GM23338 (cell line): ENCODE measurements at regions not wholly inside any gene's neighbourhood (a gene's known extent, or its start where the extent isn't known, plus 50 kb on each side); places are given as distances from the start of the nearest gene placed in this dataset.

Experiments
- ATAC-seq: fragments of 200-7000 bp; cut with Tn5 transposase; 3 replicates; pipeline ENCODE4 v1.9.1; 2020
- DNase-seq: peaks from one replicate; pipeline ENCODE4 v3.0.0-alpha.2; 2015; ENCODE audit warnings: low spot score
- H2AFZ ChIP-seq: fragments of 200-600 bp; sonication (generic); 2 replicates; pipeline ENCODE4 v1.8.0; 2016; ENCODE audit warnings: antibody characterized with exemption, mild to moderate bottlenecking, moderate library complexity
- H3F3A ChIP-seq: fragments of 200-600 bp; sonication (generic); replicated peaks from 2 replicates; pipeline ENCODE4 v1.8.0; 2017; ENCODE audit warnings: antibody characterized with exemption, mixed run types, low read depth
- H3K27ac ChIP-seq: fragments of 200-600 bp; sonication (generic); 2 replicates; pipeline ENCODE4 v1.6.1; 2016; ENCODE audit warnings: low read depth
- H3K27me3 ChIP-seq: fragments of 200-600 bp; sonication (generic); 2 replicates; pipeline ENCODE4 v1.8.0; 2016; ENCODE audit warnings: mild to moderate bottlenecking, mixed run types, moderate library complexity; ENCODE audit not compliant: insufficient read depth
- H3K36me3 ChIP-seq: fragments of 200-600 bp; sonication (generic); 2 replicates; pipeline ENCODE4 v1.8.0; 2016; ENCODE audit warnings: mild to moderate bottlenecking; ENCODE audit not compliant: insufficient read depth
- H3K4me1 ChIP-seq: fragments of 200-600 bp; sonication (generic); 2 replicates; pipeline ENCODE4 v1.8.0; 2016; ENCODE audit warnings: mild to moderate bottlenecking, moderate library complexity; ENCODE audit not compliant: insufficient read depth
- H3K4me2 ChIP-seq: fragments of 200-600 bp; sonication (generic); 2 replicates; pipeline ENCODE4 v1.7.1; 2017; ENCODE audit warnings: mixed run types
- H3K4me3 ChIP-seq: fragments of 200-600 bp; sonication (generic); 2 replicates; pipeline ENCODE4 v1.6.1; 2016; ENCODE audit warnings: mixed run types
- H3K79me2 ChIP-seq: fragments of 200-600 bp; sonication (generic); replicated peaks from 2 replicates; pipeline ENCODE4 v1.8.0; 2017; ENCODE audit warnings: mild to moderate bottlenecking; ENCODE audit not compliant: insufficient read depth
- H3K9me2 ChIP-seq: fragments of 200-600 bp; sonication (generic); 2 replicates; pipeline ENCODE4 v1.8.0; 2017; ENCODE audit not compliant: insufficient read depth
- H4K20me1 ChIP-seq: fragments of 200-600 bp; sonication (generic); replicated peaks from 2 replicates; pipeline ENCODE4 v1.8.0; 2017; ENCODE audit warnings: mild to moderate bottlenecking; ENCODE audit not compliant: insufficient read depth
- H3K27ac Mint-ChIP-seq: 2 replicates; pipeline ENCODE4 v1.8.0; 2020; ENCODE audit warnings: inconsistent platforms, mild to moderate bottlenecking, moderate library complexity, mixed read lengths
- H3K27me3 Mint-ChIP-seq: 3 replicates; pipeline ENCODE4 v1.8.0; 2022; ENCODE audit warnings: low read depth, mild to moderate bottlenecking, moderate library complexity, mixed read lengths, inconsistent platforms; ENCODE audit not compliant: insufficient read depth, poor library complexity
- H3K36me3 Mint-ChIP-seq: 3 replicates; pipeline ENCODE4 v1.8.0; 2021; ENCODE audit warnings: low read depth, mild to moderate bottlenecking, inconsistent platforms, moderate library complexity, mixed read lengths
- H3K4me1 Mint-ChIP-seq: 3 replicates; pipeline ENCODE4 v1.8.0; 2020; ENCODE audit warnings: mild to moderate bottlenecking, inconsistent platforms, mixed read lengths
- H3K4me3 Mint-ChIP-seq: 3 replicates; pipeline ENCODE4 v1.8.0; 2021; ENCODE audit warnings: moderate library complexity, mild to moderate bottlenecking, inconsistent platforms, mixed read lengths
- H3K9me3 Mint-ChIP-seq: 3 replicates; pipeline ENCODE4 v1.8.0; 2020; ENCODE audit warnings: moderate library complexity, mild to moderate bottlenecking, inconsistent platforms, mixed read lengths
- CTCF ChIP-seq, 2 experiments: fragments of 200-600 bp in 1 of 2; sonication (generic) in 1 of 2; conservative IDR thresholded peaks; 2 replicates each; pipeline versions ENCODE4 v1.5.1 to v1.6.1; 2016 to 2017; ENCODE audit warnings: antibody characterized with exemption in 2 of 2, low read depth in 2 of 2, mild to moderate bottlenecking in 2 of 2, moderate library complexity in 1 of 2
- EZH2 ChIP-seq: fragments of 200-600 bp; sonication (generic); IDR thresholded peaks from one replicate; pipeline ENCODE4 v1.8.0; 2017; ENCODE audit warnings: antibody characterized with exemption, mild to moderate bottlenecking, low read depth; ENCODE audit not compliant: unreplicated experiment
- EZH2phosphoT487 ChIP-seq: fragments of 200-600 bp; sonication (generic); IDR thresholded peaks from one replicate; pipeline ENCODE4 v1.8.1; 2018; ENCODE audit warnings: antibody characterized with exemption; ENCODE audit not compliant: unreplicated experiment
- POLR2AphosphoS5 ChIP-seq: IDR thresholded peaks from 2 replicates; pipeline ENCODE4 v1.6.1; 2016; ENCODE audit warnings: antibody characterized with exemption, low read depth
- REST ChIP-seq: IDR thresholded peaks from one replicate; pipeline ENCODE4 v1.6.1; 2018; ENCODE audit warnings: antibody characterized with exemption; ENCODE audit not compliant: unreplicated experiment
- ZNF114 ChIP-seq: fragments of 250-450 bp; sonication (Bioruptor Pico); IDR thresholded peaks from 2 replicates; pipeline ENCODE4 v1.5.0; 2020; ENCODE audit warnings: mild to moderate bottlenecking, moderate library complexity
- TF ChIP-seq, protein P1 (sequence below): IDR thresholded peaks from 2 replicates; pipeline ENCODE4 v1.6.1; 2016; ENCODE audit warnings: antibody characterized with exemption
- TF ChIP-seq, protein P2 (sequence below): fragments of 250-450 bp; sonication (Bioruptor Pico); IDR thresholded peaks from 2 replicates; pipeline ENCODE4 v1.5.0; 2020; ENCODE audit warnings: mild to moderate bottlenecking, moderate library complexity

DNA sequence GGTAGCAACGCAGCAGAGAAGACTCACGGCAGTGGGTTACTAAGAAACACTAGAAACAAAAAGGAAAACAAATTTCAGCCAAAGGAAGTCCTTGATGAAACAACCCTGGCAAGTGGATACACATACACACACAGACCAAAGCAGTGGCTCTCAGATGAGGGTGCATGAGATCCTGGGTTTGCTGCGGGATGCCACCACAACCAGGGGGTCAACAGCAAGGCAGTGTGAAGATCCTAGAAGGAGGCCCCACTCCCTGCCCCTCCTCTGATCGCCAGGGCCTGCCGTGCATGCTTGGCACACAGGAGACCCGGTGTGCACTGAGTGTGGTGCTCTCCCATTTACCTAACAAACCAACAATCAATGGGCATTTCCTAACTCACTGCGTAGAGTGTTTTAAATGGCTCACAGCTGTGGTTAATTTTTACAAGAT is 252.3 kb upstream of the KLF14 start:
- H3K27me3 Mint-ChIP-seq, result no peaks in the 10 kb centered on the region
- Histone ChIP-seq H3F3A (no peaks in the 10 kb centered on the region; the same call in 1 of the 2 replicates), H3K4me3 (no peak overlapping the region), H3K27me3 (no peaks in the 10 kb centered on the region), H3K4me1 (no peaks in the 10 kb centered on the region), H3K4me2 (no peak overlapping the region), H3K9me2 (no peaks in the 10 kb centered on the region), H3K79me2 (peaks cover 6% of the 10 kb centered on the region), H3K36me3 (no peaks in the 10 kb centered on the region; the same call in none of the 2 replicates), H4K20me1 (peaks cover 7% of the 10 kb centered on the region), H3K27ac (no peak overlapping the region), H2AFZ (no peak overlapping the region)
- ATAC-seq, result no peak
- H3K4me3 Mint-ChIP-seq, result no peak overlapping the region
- H3K27ac Mint-ChIP-seq, result no peak overlapping the region
- no peak for DNase-seq
- TF ChIP-seq ZNF114 (CRISPR knock-in tag), result no peak
- no peak for TF ChIP-seq EZH2phosphoT487
- no peak for TF ChIP-seq CTCF (conservative IDR thresholded peaks at IDR 0.05; ENCODE audit: low read depth in 2 of 2)
- TF ChIP-seq, protein P1, sequence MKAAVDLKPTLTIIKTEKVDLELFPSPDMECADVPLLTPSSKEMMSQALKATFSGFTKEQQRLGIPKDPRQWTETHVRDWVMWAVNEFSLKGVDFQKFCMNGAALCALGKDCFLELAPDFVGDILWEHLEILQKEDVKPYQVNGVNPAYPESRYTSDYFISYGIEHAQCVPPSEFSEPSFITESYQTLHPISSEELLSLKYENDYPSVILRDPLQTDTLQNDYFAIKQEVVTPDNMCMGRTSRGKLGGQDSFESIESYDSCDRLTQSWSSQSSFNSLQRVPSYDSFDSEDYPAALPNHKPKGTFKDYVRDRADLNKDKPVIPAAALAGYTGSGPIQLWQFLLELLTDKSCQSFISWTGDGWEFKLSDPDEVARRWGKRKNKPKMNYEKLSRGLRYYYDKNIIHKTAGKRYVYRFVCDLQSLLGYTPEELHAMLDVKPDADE, result no peak
- H3K9me3 Mint-ChIP-seq, result no peaks in the 10 kb centered on the region
- H3K36me3 Mint-ChIP-seq, result no peaks in the 10 kb centered on the region
- H3K4me1 Mint-ChIP-seq, result peaks cover 10% of the 10 kb centered on the region

DNA sequence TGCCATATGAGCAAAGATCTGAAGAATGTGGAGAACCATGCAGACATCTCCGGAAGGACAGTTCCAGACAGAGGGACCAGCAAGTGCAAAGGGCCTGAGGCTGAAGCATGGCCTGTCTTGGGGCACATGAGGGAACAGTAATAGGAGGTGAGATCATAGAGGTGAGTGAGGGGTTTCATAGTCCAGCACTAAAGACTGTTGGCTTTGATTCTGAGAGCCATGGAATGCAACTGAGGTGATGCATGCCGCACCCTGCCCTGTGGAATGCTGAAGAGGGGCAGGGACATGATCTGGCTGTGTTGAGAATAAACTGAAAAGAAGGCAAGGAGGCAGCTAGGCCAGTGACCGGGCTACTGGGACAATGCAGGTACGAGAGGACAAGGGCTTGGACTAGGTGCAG is 253.1 kb upstream of the KLF14 start:
- H3K4me3 ChIP-seq, result no peak overlapping the region
- H3K4me1 ChIP-seq, result no peaks in the 10 kb centered on the region
- DNase-seq (peak; percentile 16), ATAC-seq (no peak; the same call in 2 of the 3 replicates)
- no peaks in the 10 kb centered on the region for H3K27me3 ChIP-seq
- H3K79me2 ChIP-seq, result peaks cover 6% of the 10 kb centered on the region
- no peaks in the 10 kb centered on the region for H3K27me3 Mint-ChIP-seq
- no peaks in the 10 kb centered on the region for H3K36me3 Mint-ChIP-seq
- H3K4me1 Mint-ChIP-seq, result peaks cover 10% of the 10 kb centered on the region
- no peaks in the 10 kb centered on the region; the same call in 1 of the 2 replicates for H3F3A ChIP-seq
- no peak overlapping the region for H3K27ac Mint-ChIP-seq
- no peak overlapping the region for H3K27ac ChIP-seq
- H3K4me2 ChIP-seq, result no peak overlapping the region
- no peak overlapping the region for H2AFZ ChIP-seq
- no peak overlapping the region for H3K4me3 Mint-ChIP-seq
- H3K36me3 ChIP-seq, result no peaks in the 10 kb centered on the region; the same call in none of the 2 replicates
- H4K20me1 ChIP-seq, result peaks cover 7% of the 10 kb centered on the region
- H3K9me2 ChIP-seq, result no peaks in the 10 kb centered on the region
- no peaks in the 10 kb centered on the region for H3K9me3 Mint-ChIP-seq
- TF ChIP-seq, protein P2, sequence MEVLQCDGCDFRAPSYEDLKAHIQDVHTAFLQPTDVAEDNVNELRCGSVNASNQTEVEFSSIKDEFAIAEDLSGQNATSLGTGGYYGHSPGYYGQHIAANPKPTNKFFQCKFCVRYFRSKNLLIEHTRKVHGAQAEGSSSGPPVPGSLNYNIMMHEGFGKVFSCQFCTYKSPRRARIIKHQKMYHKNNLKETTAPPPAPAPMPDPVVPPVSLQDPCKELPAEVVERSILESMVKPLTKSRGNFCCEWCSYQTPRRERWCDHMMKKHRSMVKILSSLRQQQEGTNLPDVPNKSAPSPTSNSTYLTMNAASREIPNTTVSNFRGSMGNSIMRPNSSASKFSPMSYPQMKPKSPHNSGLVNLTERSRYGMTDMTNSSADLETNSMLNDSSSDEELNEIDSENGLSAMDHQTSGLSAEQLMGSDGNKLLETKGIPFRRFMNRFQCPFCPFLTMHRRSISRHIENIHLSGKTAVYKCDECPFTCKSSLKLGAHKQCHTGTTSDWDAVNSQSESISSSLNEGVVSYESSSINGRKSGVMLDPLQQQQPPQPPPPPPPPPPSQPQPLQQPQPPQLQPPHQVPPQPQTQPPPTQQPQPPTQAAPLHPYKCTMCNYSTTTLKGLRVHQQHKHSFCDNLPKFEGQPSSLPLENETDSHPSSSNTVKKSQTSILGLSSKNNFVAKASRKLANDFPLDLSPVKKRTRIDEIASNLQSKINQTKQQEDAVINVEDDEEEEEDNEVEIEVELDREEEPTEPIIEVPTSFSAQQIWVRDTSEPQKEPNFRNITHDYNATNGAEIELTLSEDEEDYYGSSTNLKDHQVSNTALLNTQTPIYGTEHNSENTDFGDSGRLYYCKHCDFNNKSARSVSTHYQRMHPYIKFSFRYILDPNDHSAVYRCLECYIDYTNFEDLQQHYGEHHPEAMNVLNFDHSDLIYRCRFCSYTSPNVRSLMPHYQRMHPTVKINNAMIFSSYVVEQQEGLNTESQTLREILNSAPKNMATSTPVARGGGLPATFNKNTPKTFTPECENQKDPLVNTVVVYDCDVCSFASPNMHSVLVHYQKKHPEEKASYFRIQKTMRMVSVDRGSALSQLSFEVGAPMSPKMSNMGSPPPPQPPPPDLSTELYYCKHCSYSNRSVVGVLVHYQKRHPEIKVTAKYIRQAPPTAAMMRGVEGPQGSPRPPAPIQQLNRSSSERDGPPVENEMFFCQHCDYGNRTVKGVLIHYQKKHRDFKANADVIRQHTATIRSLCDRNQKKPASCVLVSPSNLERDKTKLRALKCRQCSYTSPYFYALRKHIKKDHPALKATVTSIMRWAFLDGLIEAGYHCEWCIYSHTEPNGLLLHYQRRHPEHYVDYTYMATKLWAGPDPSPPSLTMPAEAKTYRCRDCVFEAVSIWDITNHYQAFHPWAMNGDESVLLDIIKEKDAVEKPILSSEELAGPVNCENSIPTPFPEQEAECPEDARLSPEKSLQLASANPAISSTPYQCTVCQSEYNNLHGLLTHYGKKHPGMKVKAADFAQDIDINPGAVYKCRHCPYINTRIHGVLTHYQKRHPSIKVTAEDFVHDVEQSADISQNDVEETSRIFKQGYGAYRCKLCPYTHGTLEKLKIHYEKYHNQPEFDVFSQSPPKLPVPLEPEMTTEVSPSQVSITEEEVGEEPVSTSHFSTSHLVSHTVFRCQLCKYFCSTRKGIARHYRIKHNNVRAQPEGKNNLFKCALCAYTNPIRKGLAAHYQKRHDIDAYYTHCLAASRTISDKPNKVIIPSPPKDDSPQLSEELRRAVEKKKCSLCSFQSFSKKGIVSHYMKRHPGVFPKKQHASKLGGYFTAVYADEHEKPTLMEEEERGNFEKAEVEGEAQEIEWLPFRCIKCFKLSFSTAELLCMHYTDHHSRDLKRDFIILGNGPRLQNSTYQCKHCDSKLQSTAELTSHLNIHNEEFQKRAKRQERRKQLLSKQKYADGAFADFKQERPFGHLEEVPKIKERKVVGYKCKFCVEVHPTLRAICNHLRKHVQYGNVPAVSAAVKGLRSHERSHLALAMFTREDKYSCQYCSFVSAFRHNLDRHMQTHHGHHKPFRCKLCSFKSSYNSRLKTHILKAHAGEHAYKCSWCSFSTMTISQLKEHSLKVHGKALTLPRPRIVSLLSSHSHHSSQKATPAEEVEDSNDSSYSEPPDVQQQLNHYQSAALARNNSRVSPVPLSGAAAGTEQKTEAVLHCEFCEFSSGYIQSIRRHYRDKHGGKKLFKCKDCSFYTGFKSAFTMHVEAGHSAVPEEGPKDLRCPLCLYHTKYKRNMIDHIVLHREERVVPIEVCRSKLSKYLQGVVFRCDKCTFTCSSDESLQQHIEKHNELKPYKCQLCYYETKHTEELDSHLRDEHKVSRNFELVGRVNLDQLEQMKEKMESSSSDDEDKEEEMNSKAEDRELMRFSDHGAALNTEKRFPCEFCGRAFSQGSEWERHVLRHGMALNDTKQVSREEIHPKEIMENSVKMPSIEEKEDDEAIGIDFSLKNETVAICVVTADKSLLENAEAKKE (CRISPR knock-in tag), result no peak
- no peak for TF ChIP-seq POLR2AphosphoS5
- no peak for TF ChIP-seq EZH2
- TF ChIP-seq REST, result no peak
